Endothelial cell of umbilical vein (primary cell): ENCODE measurements at regions not wholly inside any gene's neighbourhood (a gene's known extent, or its start where the extent isn't known, plus 50 kb on each side); places are given as distances from the start of the nearest gene placed in this dataset.
A peak's percentile ranks its signal among the peaks of the same experiment; 100 is the strongest.

Source experiments
- BruUV-seq: library from RNA; stranded (reverse); fragments of 400-500 nt; replicated peaks from 2 replicates; lab custom pipeline; 2021; lab: Mats Ljungman, UMichigan
- CTCF ChIA-PET: fragments of 300-600, 350-600 bp; sonication (Branson Sonifier 250); formaldehyde crosslinking; loops from one replicate; lab custom pipeline; 2021; ENCODE audit warnings: antibody characterized with exemption, inconsistent platforms; lab: Charles Lee
- POLR2A ChIA-PET: fragments of 300-600, 350-600 bp; sonication (Branson Sonifier 250); formaldehyde crosslinking; loops from one replicate; lab custom pipeline; 2021; ENCODE audit warnings: antibody characterized with exemption, inconsistent platforms; lab: Charles Lee
- DNase-seq: peaks from one replicate; pipeline ENCODE4 v3.0.0-alpha.2; 2011; ENCODE audit warnings: low read depth, low spot score
- FAIRE-seq: peaks from 2 replicates; lab custom pipeline; 2011; peaks lifted over from hg19 to GRCh38; lab: Jason Lieb, UNC
- H2AFZ ChIP-seq: 2 replicates; pipeline ENCODE4 v1.6.0; 2012; ENCODE audit warnings: low read depth, low read length, control low read depth, inconsistent platforms
- H3K27ac ChIP-seq: 2 replicates; pipeline ENCODE4 v1.5.1; 2011; ENCODE audit warnings: low read depth, mild to moderate bottlenecking, control low read depth, low read length, moderate library complexity; ENCODE audit not compliant: insufficient read depth
- H3K27me3 ChIP-seq, 2 experiments: 2 replicates each; pipeline versions ENCODE4 v1.6.0 to v1.6.1; 2011; ENCODE audit warnings: low read length in 2 of 2, mixed read lengths in 1 of 2; ENCODE audit not compliant: control insufficient read depth in 2 of 2, insufficient read depth in 2 of 2
- H3K36me3 ChIP-seq, 2 experiments: 2 replicates in 1 of 2; 3 replicates in 1 of 2; pipeline ENCODE4 v1.5.1; 2011; ENCODE audit warnings: low read length in 2 of 2, mild to moderate bottlenecking in 1 of 2, moderate library complexity in 1 of 2; ENCODE audit not compliant: control insufficient read depth in 2 of 2, insufficient read depth in 2 of 2; ENCODE audit errors: extremely low read depth in 1 of 2
- H3K4me1 ChIP-seq: 3 replicates; pipeline ENCODE4 v1.5.1; 2011; ENCODE audit warnings: mild to moderate bottlenecking, low read length; ENCODE audit not compliant: control insufficient read depth, insufficient read depth; ENCODE audit errors: extremely low read depth
- H3K4me2 ChIP-seq: 2 replicates; pipeline ENCODE4 v1.6.1; 2011; ENCODE audit warnings: low read length, control low read depth, mixed read lengths; ENCODE audit not compliant: insufficient read depth
- H3K4me3 ChIP-seq, 3 experiments: fragments of 200-600 bp in 1 of 3; sonication (generic), shearing (Covaris generic) in 1 of 3; replicated peaks in 1 of 3; 2 replicates each; pipeline ENCODE4 v1.5.1; 2011 to 2016; ENCODE audit warnings: control low read depth in 3 of 3, low read length in 3 of 3, mild to moderate bottlenecking in 2 of 3, inconsistent platforms in 1 of 3, low read depth in 1 of 3, moderate library complexity in 1 of 3; ENCODE audit not compliant: insufficient read depth in 1 of 3
- H3K79me2 ChIP-seq: 2 replicates; pipeline ENCODE4 v1.6.0; 2012; ENCODE audit warnings: low read length, inconsistent platforms; ENCODE audit not compliant: control insufficient read depth, insufficient read depth
- H3K9ac ChIP-seq: replicated peaks from 2 replicates; pipeline ENCODE3; 2011; ENCODE audit warnings: low read length, control low read depth; ENCODE audit not compliant: insufficient read depth; ENCODE audit errors: extremely low read depth
- H3K9me1 ChIP-seq: replicated peaks from 3 replicates; pipeline ENCODE4 v1.6.0; 2011; ENCODE audit warnings: mild to moderate bottlenecking, low read length; ENCODE audit not compliant: control insufficient read depth, insufficient read depth; ENCODE audit errors: extremely low read depth
- H3K9me3 ChIP-seq: replicated peaks from 2 replicates; pipeline ENCODE4 v1.5.1; 2012; ENCODE audit warnings: low read length, inconsistent platforms; ENCODE audit not compliant: control insufficient read depth, insufficient read depth
- H4K20me1 ChIP-seq: replicated peaks from 2 replicates; pipeline ENCODE3; 2011; ENCODE audit warnings: mild to moderate bottlenecking, low read length; ENCODE audit not compliant: control insufficient read depth, insufficient read depth; ENCODE audit errors: extremely low read depth
- CTCF ChIP-seq, 2 donors: IDR thresholded peaks; 1 replicate in 1 of 2; 2 replicates in 1 of 2; pipeline ENCODE4 v1.5.1; 2011; ENCODE audit warnings: low read length in 2 of 2, mild to moderate bottlenecking in 2 of 2, moderate library complexity in 2 of 2, control low read depth in 1 of 2, inconsistent platforms in 1 of 2, low read depth in 1 of 2; ENCODE audit not compliant: insufficient read depth in 1 of 2; ENCODE audit errors: extremely low read depth in 1 of 2
- EZH2 ChIP-seq: IDR thresholded peaks from 2 replicates; pipeline ENCODE4 v1.6.1; 2012; ENCODE audit warnings: borderline replicate concordance, low read depth, mild to moderate bottlenecking, moderate library complexity, low read length, inconsistent platforms; ENCODE audit not compliant: severe bottlenecking
- FOS ChIP-seq: IDR thresholded peaks from 2 replicates; pipeline ENCODE4 v1.6.1; 2011; ENCODE audit warnings: mild to moderate bottlenecking, low read length, moderate library complexity, borderline replicate concordance; ENCODE audit not compliant: insufficient read depth
- GATA2 ChIP-seq: IDR thresholded peaks from 2 replicates; pipeline ENCODE4 v1.7.0; 2011; ENCODE audit warnings: low read depth, mild to moderate bottlenecking, moderate library complexity, mixed read lengths, low read length; ENCODE audit not compliant: insufficient read length, insufficient read depth
- JUN ChIP-seq: IDR thresholded peaks from 2 replicates; pipeline ENCODE4 v1.6.1; 2011; ENCODE audit warnings: borderline replicate concordance, low read depth; ENCODE audit not compliant: insufficient read length, insufficient read depth
- MAX ChIP-seq: IDR thresholded peaks from 2 replicates; pipeline ENCODE4 v1.6.1; 2011; ENCODE audit not compliant: insufficient read depth, insufficient read length
- MYC ChIP-seq: IDR thresholded peaks from one replicate; pipeline ENCODE4 v1.6.1; 2011; ENCODE audit warnings: mild to moderate bottlenecking, low read depth, low read length
- POLR2A ChIP-seq: IDR thresholded peaks from 2 replicates; pipeline ENCODE4 v1.6.1; 2012; ENCODE audit warnings: low read depth, mild to moderate bottlenecking, control low read depth, low read length
- POLR2AphosphoS5 ChIP-seq: IDR thresholded peaks from 2 replicates; pipeline ENCODE4 v1.6.1; 2012; ENCODE audit warnings: low read depth, mild to moderate bottlenecking, control low read depth, low read length, moderate library complexity; ENCODE audit not compliant: insufficient read depth
- dilution Hi-C: fragments of 300-500 bp; cut with MboI; formaldehyde crosslinking; loops from one replicate; pipeline ENCODE4 v1.15.0; 2019; ENCODE audit warnings: low sequenced_read_pairs; ENCODE audit not compliant: extremely low pct_ligation_motif_present
- intact Hi-C: fragments of 100-400 bp; cut with micrococcal nuclease; formaldehyde crosslinking; loops from one replicate; pipeline ENCODE4 v1.10.0; 2022

DNA sequence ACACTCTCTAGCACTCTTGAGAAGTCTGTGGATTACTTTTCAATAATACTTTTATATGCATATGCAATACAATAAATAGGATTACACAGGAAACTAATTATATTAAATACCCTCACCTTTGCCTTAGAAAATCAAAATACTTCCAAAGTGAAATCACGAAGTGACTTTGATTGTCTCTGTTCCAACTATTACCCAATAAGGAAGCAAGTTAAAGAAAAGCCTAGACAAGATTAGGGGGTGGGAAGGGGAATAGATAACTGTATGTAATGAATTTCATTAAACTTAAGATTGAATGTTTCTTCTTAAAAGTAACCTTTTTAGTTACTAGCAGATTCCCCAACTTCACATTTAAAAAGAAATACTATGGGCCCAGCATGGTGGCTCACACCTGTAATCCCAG lies 66.6 kb upstream of the SOX4 start:
- BruUV-seq = no TSS peak
- Histone ChIP-seq H3K4me3 (no peak overlapping the region), H3K27me3 (no peaks in the 10 kb centered on the region), H3K9me3 (no peaks in the 10 kb centered on the region), H4K20me1 (no peaks in the 10 kb centered on the region), H2AFZ (no peak overlapping the region), H3K9me1 (no peaks in the 10 kb centered on the region), H3K27ac (no peak overlapping the region), H3K4me2 (no peak overlapping the region), H3K79me2 (no peaks in the 10 kb centered on the region), H3K9ac (no peak overlapping the region), H3K4me1 (no peaks in the 10 kb centered on the region), H3K36me3 (no peaks in the 10 kb centered on the region)
- intact Hi-C loops (no loop called here), dilution Hi-C loops (no loop called here)
- FAIRE-seq (no peak), DNase-seq (no peak)
- TF ChIP-seq MAX (no peak), EZH2 (no peak), POLR2AphosphoS5 (no peak)
- ChIA-PET POLR2A (no interaction called here), CTCF (interaction anchor here (1.6 kb wide), 1 partner anchor 62 kb away, joined by 6 read pairs; no protein-coding TSS in a partner anchor)

GRCh38 chr6:21527731-21528130 lies 65.8 kb upstream of the SOX4 start:
- Histone ChIP-seq H3K9me1 (no peaks in the 10 kb centered on the region), H3K4me1 (no peaks in the 10 kb centered on the region), H3K4me2 (no peak overlapping the region), H4K20me1 (no peaks in the 10 kb centered on the region), H3K27me3 (no peaks in the 10 kb centered on the region), H2AFZ (no peak overlapping the region), H3K79me2 (no peaks in the 10 kb centered on the region), H3K9ac (no peak overlapping the region), H3K27ac (no peak overlapping the region), H3K4me3 (no peak overlapping the region), H3K36me3 (no peaks in the 10 kb centered on the region), H3K9me3 (no peaks in the 10 kb centered on the region)
- dilution Hi-C loops = no loop called here
- CTCF ChIA-PET = interaction anchor here (0.7 to 1.6 kb wide), 3 partner anchors 39 to 218 kb away, joined by 3 to 6 read pairs (median 3); no protein-coding TSS in a partner anchor
- intact Hi-C loops = no loop called here
- FAIRE-seq (peak; percentile 4), DNase-seq (no peak)
- POLR2A ChIA-PET = no interaction called here
- TF ChIP-seq FOS (no peak), MAX (no peak), POLR2A (no peak), CTCF (IDR thresholded peaks at IDR 0.05; ENCODE audit: extremely low read depth in 1 of 2, insufficient read depth in 1 of 2, low read depth in 1 of 2, low read length in 2 of 2) (no peak), JUN (no peak), MYC (no peak), EZH2 (no peak), POLR2AphosphoS5 (no peak), GATA2 (no peak)
- no TSS peak for BruUV-seq
